Lower leg skin (tissue), 3 donors: ENCODE measurements at regions not wholly inside any gene's neighbourhood (a gene's known extent, or its start where the extent isn't known, plus 50 kb on each side); places are given as distances from the start of the nearest gene placed in this dataset.

ENCODE experiments used
- POLR2A ChIP-seq, 2 donors: fragments of 450-650 bp; IDR thresholded peaks; one replicate each; pipeline ENCODE4 v1.6.1; 2016 to 2017; ENCODE audit warnings: antibody characterized with exemption in 2 of 2, mild to moderate bottlenecking in 1 of 2, moderate library complexity in 1 of 2
- TF ChIP-seq, protein P1 (sequence below), 3 donors: fragments of 450-650 bp; IDR thresholded peaks; one replicate each; pipeline ENCODE4 v1.5.1; 2016; ENCODE audit warnings: antibody characterized with exemption in 3 of 3, mild to moderate bottlenecking in 3 of 3, moderate library complexity in 2 of 3

DNA sequence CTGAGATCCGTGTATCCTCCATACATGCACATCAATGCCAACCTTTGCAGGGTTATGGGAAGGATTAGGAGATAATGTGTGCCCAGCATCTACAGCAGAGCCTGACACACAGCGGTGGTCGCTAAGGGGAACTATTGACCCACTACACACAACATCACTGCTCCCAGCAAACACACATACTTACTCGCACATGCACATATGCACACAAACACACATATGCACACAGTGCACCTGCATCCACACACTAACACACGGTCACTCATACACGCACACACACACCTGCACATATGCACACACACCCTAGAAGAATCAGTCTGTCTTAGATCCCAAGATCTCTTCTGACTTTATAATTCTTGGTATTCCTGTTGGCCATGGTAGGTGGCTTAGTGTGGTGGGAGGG lies 118.3 kb downstream of the GYPC start:
- TF ChIP-seq, protein P1, sequence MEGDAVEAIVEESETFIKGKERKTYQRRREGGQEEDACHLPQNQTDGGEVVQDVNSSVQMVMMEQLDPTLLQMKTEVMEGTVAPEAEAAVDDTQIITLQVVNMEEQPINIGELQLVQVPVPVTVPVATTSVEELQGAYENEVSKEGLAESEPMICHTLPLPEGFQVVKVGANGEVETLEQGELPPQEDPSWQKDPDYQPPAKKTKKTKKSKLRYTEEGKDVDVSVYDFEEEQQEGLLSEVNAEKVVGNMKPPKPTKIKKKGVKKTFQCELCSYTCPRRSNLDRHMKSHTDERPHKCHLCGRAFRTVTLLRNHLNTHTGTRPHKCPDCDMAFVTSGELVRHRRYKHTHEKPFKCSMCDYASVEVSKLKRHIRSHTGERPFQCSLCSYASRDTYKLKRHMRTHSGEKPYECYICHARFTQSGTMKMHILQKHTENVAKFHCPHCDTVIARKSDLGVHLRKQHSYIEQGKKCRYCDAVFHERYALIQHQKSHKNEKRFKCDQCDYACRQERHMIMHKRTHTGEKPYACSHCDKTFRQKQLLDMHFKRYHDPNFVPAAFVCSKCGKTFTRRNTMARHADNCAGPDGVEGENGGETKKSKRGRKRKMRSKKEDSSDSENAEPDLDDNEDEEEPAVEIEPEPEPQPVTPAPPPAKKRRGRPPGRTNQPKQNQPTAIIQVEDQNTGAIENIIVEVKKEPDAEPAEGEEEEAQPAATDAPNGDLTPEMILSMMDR (IDR thresholded peaks at IDR 0.05): no peak
- no peak for TF ChIP-seq POLR2A (IDR thresholded peaks at IDR 0.05)
